ENCODE measurements at regions not wholly inside any gene's neighbourhood (a gene's known extent, or its start where the extent isn't known, plus 50 kb on each side); places are given as distances from the start of the nearest gene placed in this dataset.

DNA sequence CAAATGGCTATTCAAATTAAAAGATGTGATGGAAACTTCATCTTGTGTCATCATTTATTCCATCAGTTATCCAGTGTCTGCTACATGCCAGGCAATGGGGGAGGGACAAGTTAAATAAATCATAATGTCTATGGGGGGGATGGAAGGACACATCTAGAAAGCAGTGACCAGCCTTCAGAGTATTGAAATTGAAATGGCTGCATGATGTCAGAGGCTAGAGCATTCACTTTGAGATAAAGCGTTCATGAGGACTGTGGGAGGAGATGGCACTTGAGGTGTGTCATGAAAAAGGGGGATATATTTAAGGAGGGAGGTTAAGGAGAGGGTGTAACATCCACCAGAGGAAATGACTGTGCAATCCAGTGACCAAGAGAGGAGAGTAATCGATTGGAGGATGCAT is 50.6 kb downstream of the SLIT2 start:
- TF ChIP-seq CTCF (IDR thresholded peaks at IDR 0.05; ENCODE audit: low read depth, low read length, missing control alignments): no peak
- DNase-seq (ENCODE audit: low read depth): no peak
- no peak overlapping the region for H3K4me3 ChIP-seq (ENCODE audit: low read depth, low read length)
- in situ Hi-C loops (cut with HindIII; ENCODE audit: low sequenced_read_pairs): no loop called here

DNA sequence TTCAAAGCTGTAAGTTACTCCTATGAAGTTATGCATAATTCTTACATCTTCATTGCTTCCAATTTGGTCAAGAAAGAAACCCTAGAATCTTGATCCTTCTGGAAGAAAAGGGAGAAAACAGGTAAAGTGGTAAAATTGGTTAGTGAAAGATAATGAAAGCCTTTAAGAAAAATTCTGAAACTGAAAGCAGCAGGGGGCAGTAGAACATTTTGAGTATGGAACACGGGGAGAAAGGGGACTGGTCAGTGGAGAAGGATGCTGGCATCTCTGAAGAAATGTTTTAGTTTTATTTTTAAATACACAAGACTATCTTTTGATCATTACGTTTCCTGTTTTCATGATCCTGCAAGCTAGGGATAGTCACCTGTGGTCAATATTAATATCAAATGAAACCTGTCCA is 54.3 kb downstream of the SLIT2 start:
- peak; percentile 33 for TF ChIP-seq CTCF (IDR thresholded peaks at IDR 0.05; ENCODE audit: low read depth, low read length, missing control alignments)
- DNase-seq (ENCODE audit: low read depth): peak; percentile 22
- no peak overlapping the region for H3K4me3 ChIP-seq (ENCODE audit: low read depth, low read length)
- in situ Hi-C loops (cut with HindIII; ENCODE audit: low sequenced_read_pairs): no loop called here

GRCh38 chr4:20311856-20312255 is 60.2 kb downstream of the SLIT2 start:
- DNase-seq (ENCODE audit: low read depth): peak; percentile 19
- H3K4me3 ChIP-seq (ENCODE audit: low read depth, low read length): no peak overlapping the region
- no peak for TF ChIP-seq CTCF (IDR thresholded peaks at IDR 0.05; ENCODE audit: low read depth, low read length, missing control alignments)
- in situ Hi-C loops (cut with HindIII; ENCODE audit: low sequenced_read_pairs): no loop called here

DNA sequence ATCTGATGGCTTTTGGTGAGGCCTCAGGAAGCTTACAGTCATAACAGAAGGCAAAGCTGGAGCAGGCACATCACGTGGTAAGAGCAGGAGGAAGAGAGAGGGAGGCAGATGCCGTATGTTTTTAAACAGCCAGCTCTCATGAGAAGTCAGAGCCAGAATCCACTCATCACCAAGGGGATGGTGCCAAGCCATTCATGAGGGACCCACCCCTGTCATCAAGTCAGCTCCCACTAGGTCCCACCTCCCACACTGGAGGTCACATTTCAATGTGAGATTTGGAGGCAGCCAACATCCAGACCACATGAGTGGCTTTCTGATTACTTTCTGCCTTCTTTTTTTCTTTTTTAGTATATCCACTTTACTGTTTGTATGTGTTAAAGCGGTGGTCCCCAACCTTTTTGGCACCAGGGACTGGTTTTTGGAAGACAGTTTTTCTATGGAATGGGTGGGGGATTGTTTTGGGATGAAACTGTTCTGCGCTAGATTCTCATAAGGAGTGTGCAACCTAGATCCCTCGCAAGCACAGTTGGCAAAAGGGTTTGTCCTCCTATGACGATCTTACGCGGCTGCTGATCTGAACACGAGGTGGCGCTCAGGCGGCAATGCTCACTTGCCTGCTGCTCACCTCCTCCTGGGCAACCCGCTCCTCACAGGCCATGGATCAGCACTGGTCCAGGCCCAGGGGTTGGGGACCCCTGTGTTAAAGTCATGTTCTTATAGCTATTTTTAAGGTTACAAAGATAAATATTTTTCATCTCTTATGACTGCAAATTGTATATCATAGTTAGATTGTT is 61.7 kb downstream of the SLIT2 start:
- no peak for TF ChIP-seq CTCF (IDR thresholded peaks at IDR 0.05; ENCODE audit: low read depth, low read length, missing control alignments)
- in situ Hi-C loops (cut with HindIII; ENCODE audit: low sequenced_read_pairs): no loop called here
- DNase-seq (ENCODE audit: low read depth): no peak
- no peak overlapping the region for H3K4me3 ChIP-seq (ENCODE audit: low read depth, low read length)

GRCh38 chr4:20317424-20317985 is 65.8 kb downstream of the SLIT2 start:
- no peak overlapping the region for H3K4me3 ChIP-seq (ENCODE audit: low read depth, low read length)
- in situ Hi-C loops (cut with HindIII; ENCODE audit: low sequenced_read_pairs): no loop called here
- TF ChIP-seq CTCF (IDR thresholded peaks at IDR 0.05; ENCODE audit: low read depth, low read length, missing control alignments): no peak

GRCh38 chr4:20318001-20318908 is 66.5 kb downstream of the SLIT2 start:
- TF ChIP-seq CTCF (IDR thresholded peaks at IDR 0.05; ENCODE audit: low read depth, low read length, missing control alignments): no peak
- H3K4me3 ChIP-seq (ENCODE audit: low read depth, low read length): no peak overlapping the region
- in situ Hi-C loops (cut with HindIII; ENCODE audit: low sequenced_read_pairs): no loop called here
- no peak for DNase-seq (ENCODE audit: low read depth)

More at GRCh38 chr4:20317424-20317985, 65.8 kb downstream of the SLIT2 start:
- no peak for DNase-seq (ENCODE audit: low read depth)

Data from astrocyte of the cerebellum (primary cell).